Endothelial cell (in vitro differentiated cells): ENCODE measurements at regions not wholly inside any gene's neighbourhood (a gene's known extent, or its start where the extent isn't known, plus 50 kb on each side); places are given as distances from the start of the nearest gene placed in this dataset.

ENCODE experiments used
- DNase-seq: peaks from one replicate; pipeline ENCODE4 v3.0.0; 2021; ENCODE audit warnings: low spot score
- H3K27ac Mint-ChIP-seq: one replicate; pipeline ENCODE4 v1.8.0; 2021; ENCODE audit warnings: mixed read lengths, inconsistent platforms; ENCODE audit not compliant: unreplicated experiment
- H3K27me3 Mint-ChIP-seq: one replicate; pipeline ENCODE4 v1.8.0; 2021; ENCODE audit warnings: mild to moderate bottlenecking, moderate library complexity, mixed read lengths, inconsistent platforms; ENCODE audit not compliant: unreplicated experiment
- H3K36me3 Mint-ChIP-seq: one replicate; pipeline ENCODE4 v1.8.0; 2021; ENCODE audit warnings: mild to moderate bottlenecking, low read depth, mixed read lengths, inconsistent platforms; ENCODE audit not compliant: unreplicated experiment
- H3K4me1 Mint-ChIP-seq: one replicate; pipeline ENCODE4 v1.8.0; 2021; ENCODE audit warnings: mild to moderate bottlenecking, mixed read lengths, inconsistent platforms; ENCODE audit not compliant: unreplicated experiment
- H3K4me3 Mint-ChIP-seq: one replicate; pipeline ENCODE4 v1.8.0; 2021; ENCODE audit warnings: mild to moderate bottlenecking, mixed read lengths, inconsistent platforms; ENCODE audit not compliant: unreplicated experiment
- H3K9me3 Mint-ChIP-seq: one replicate; pipeline ENCODE4 v1.8.0; 2021; ENCODE audit warnings: mixed read lengths, inconsistent platforms; ENCODE audit not compliant: unreplicated experiment
- TF ChIP-seq, protein P1 (sequence below): fragments of 200-600 bp; sonication (generic); IDR thresholded peaks from one replicate; pipeline ENCODE4 v1.5.0; 2021; ENCODE audit warnings: antibody characterized with exemption; ENCODE audit not compliant: unreplicated experiment

DNA sequence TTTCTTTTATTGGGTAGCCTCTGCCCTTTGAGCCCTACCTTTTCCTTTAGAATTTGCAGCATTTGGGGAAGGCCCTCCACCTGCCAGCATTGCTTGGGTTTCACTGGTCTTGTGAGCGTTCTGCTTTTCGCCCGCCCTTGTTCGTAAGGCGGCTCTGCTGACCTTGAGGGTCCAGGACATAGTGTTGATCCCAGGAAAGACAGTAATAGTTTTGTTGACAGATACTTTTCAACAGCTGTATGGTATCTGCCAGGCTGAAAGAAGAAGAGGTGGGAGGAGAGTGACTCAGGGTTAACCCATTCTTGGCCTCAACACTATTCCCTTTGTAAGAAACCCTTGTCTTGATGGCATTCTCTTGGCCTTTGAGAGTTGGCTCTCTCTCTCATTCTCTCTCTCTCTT, 113.4 kb upstream of the SPAG17 start:
- no peak overlapping the region for H3K27ac Mint-ChIP-seq
- H3K4me3 Mint-ChIP-seq: no peak overlapping the region
- H3K4me1 Mint-ChIP-seq: no peaks in the 10 kb centered on the region
- H3K36me3 Mint-ChIP-seq: no peaks in the 10 kb centered on the region
- no peaks in the 10 kb centered on the region for H3K27me3 Mint-ChIP-seq
- no peak for DNase-seq
- TF ChIP-seq, protein P1, sequence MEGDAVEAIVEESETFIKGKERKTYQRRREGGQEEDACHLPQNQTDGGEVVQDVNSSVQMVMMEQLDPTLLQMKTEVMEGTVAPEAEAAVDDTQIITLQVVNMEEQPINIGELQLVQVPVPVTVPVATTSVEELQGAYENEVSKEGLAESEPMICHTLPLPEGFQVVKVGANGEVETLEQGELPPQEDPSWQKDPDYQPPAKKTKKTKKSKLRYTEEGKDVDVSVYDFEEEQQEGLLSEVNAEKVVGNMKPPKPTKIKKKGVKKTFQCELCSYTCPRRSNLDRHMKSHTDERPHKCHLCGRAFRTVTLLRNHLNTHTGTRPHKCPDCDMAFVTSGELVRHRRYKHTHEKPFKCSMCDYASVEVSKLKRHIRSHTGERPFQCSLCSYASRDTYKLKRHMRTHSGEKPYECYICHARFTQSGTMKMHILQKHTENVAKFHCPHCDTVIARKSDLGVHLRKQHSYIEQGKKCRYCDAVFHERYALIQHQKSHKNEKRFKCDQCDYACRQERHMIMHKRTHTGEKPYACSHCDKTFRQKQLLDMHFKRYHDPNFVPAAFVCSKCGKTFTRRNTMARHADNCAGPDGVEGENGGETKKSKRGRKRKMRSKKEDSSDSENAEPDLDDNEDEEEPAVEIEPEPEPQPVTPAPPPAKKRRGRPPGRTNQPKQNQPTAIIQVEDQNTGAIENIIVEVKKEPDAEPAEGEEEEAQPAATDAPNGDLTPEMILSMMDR: no peak
- no peaks in the 10 kb centered on the region for H3K9me3 Mint-ChIP-seq

DNA sequence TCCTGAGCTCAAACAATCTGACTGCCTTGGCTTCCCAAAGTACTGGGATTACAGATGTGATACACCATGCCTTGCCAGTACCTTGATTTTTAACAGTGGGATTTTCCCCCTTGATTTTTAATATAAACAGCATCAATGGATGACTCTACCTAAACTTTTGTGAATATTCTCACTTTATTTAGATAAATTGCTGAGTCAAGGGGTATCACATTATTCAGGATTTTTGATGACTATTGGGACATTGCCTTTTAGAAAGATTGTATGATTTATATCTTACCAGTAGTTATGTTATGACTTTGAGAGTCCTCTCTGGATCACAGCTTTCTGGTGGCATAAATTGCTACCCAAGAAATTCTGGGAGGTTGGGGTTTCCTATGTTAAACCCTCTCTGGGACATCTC, 112.5 kb upstream of the SPAG17 start:
- DNase-seq: no peak
- Mint-ChIP-seq H3K27ac (no peak overlapping the region), H3K36me3 (no peaks in the 10 kb centered on the region), H3K27me3 (no peaks in the 10 kb centered on the region), H3K4me3 (no peak overlapping the region), H3K4me1 (no peaks in the 10 kb centered on the region), H3K9me3 (no peaks in the 10 kb centered on the region)
- TF ChIP-seq, protein P1: no peak

DNA sequence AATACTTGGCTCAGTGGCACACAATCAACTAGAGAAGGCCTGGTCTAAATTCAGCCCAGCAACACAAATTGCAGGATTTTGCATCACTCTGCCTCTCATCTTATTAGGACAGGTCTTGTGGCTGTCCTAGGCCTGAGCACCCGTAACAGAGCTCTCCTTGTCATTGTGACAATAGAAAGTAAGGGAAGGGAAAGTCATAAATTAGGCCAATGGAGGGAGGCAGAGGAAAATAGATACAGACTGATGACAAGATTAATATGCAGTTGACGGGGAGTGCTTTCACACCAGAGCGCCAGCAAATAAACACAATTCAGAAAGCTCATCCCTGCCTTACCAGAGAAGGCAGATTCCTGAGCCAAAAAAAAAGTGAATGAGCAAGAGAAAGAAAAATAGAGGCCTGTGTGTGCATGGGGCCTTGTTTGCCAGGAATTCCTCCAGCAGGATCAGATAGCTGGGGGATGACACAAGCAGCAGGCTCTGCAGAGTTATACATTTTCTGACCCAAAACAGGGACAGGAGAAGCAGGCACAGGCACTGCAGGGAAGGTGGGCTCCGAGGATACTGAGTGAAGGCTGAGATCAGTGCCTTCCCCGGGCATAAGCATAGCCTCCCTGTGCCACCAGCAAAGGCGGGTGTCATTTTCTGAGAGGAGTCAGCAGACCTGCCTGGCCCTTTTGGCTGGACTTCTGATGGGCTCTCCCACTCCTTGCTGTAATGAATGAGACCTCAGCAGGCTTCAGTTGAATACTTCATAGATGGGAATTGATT, 110.0 kb upstream of the SPAG17 start:
- TF ChIP-seq, protein P1: no peak
- H3K4me1 Mint-ChIP-seq: no peaks in the 10 kb centered on the region
- no peaks in the 10 kb centered on the region for H3K27me3 Mint-ChIP-seq
- no peak for DNase-seq
- H3K9me3 Mint-ChIP-seq: no peaks in the 10 kb centered on the region
- no peak overlapping the region for H3K27ac Mint-ChIP-seq
- no peak overlapping the region for H3K4me3 Mint-ChIP-seq
- H3K36me3 Mint-ChIP-seq: no peaks in the 10 kb centered on the region

DNA sequence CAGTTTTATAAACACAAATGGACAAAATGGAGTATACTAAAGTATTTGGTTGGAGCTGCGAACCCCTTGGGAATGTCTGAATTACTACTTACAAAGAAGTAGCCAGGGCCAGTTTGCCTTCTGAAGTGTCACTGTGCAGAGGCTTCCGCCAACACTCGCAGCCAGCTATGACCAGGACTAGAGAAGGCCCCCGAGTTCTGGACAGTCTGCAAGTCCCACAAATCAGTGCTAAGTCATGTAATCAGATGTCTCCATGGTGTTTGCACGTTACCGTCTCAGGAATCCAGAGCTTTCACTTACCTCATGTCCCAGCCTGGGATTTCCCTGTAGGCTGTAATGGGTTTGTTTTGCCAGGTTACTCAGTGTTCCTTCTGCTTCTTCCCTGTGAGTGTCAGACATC, 106.6 kb upstream of the SPAG17 start:
- Mint-ChIP-seq H3K9me3 (no peaks in the 10 kb centered on the region), H3K27ac (no peak overlapping the region)
- TF ChIP-seq, protein P1: no peak

DNA sequence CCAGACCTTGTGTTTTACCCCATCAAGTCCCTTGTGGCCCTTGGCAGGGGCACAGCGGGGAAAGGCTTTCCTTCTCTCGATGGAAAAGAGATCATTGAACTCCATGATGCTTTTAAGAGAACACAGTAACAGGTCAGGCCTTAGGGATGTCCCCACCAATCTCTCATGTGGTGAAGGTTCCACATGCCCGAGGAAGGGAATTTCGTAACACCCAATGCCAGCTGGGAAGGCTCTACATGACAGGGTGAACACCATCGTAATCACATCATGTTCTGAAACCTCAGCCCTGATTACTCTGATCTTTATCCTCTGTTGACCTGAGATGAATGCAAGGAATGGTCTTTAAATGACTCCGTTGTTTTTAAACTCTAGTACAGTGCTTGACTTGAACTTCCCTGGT, 105.5 kb upstream of the SPAG17 start:
- Mint-ChIP-seq H3K9me3 (no peaks in the 10 kb centered on the region), H3K27me3 (no peaks in the 10 kb centered on the region), H3K4me3 (no peak overlapping the region), H3K36me3 (no peaks in the 10 kb centered on the region), H3K4me1 (no peaks in the 10 kb centered on the region), H3K27ac (no peak overlapping the region)
- DNase-seq: no peak
- TF ChIP-seq, protein P1: no peak

More for the DNA sequence above, 106.6 kb upstream of the SPAG17 start:
- Mint-ChIP-seq H3K36me3 (no peaks in the 10 kb centered on the region), H3K4me1 (no peaks in the 10 kb centered on the region), H3K27me3 (no peaks in the 10 kb centered on the region), H3K4me3 (no peak overlapping the region)
- no peak for DNase-seq
